Stimulated activated CD8-positive, alpha-beta memory T cell treated with anti-CD3 and anti-CD28 coated beads, Interleukin-4, amount 100 ng/mL, for 48 hours (primary cell): ENCODE measurements at regions not wholly inside any gene's neighbourhood (a gene's known extent, or its start where the extent isn't known, plus 50 kb on each side); places are given as distances from the start of the nearest gene placed in this dataset.

Experiments used
- DNase-seq: peaks from one replicate; pipeline ENCODE4 v3.0.0-alpha.2; 2020

- DNase-seq: no peak
Observed at GRCh38 chr9:87259543-87260518, 237.8 kb upstream of the DAPK1 start.

DNA sequence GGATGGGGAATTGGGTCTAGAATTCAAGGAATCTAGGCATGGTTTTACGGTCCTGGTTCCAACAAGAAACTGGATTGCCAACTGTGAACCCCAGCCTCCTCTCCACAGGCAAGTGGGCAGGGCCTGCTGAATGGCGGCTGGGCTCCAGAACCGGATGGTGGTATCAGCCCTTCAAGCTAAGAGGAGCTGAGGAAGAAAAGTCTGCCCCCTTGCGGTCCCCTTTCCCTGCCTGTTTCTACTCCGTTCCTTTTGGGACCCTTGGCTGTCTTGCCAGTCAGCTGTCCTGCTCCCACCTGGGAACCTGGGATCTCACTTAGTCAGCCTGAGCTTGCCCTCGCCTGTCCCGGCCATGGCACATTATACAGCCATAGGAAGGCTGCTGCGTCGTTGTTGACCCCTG is 234.4 kb upstream of the DAPK1 start:
- no peak for DNase-seq

DNA sequence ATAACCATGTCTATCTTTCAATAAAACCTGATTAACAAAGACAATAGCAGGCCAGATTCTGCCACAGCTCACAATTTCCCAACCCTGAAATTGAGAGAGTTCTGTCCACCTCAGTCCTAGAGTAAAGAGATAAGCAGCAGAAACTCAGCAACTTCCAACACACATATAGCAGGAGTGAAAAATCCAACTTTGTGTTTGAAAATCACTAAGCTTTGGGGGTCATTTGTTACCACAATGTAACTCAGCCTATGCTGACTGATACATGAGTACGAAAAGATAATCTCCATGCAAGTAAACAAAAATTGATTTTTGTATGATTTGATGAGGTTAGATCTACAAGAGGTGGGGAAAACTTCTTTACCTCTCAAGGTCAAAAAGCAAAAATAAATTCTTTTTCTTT is 231.0 kb upstream of the DAPK1 start:
- DNase-seq: no peak

GRCh38 chr9:87267251-87268070 is 230.2 kb upstream of the DAPK1 start:
- no peak for DNase-seq

DNA sequence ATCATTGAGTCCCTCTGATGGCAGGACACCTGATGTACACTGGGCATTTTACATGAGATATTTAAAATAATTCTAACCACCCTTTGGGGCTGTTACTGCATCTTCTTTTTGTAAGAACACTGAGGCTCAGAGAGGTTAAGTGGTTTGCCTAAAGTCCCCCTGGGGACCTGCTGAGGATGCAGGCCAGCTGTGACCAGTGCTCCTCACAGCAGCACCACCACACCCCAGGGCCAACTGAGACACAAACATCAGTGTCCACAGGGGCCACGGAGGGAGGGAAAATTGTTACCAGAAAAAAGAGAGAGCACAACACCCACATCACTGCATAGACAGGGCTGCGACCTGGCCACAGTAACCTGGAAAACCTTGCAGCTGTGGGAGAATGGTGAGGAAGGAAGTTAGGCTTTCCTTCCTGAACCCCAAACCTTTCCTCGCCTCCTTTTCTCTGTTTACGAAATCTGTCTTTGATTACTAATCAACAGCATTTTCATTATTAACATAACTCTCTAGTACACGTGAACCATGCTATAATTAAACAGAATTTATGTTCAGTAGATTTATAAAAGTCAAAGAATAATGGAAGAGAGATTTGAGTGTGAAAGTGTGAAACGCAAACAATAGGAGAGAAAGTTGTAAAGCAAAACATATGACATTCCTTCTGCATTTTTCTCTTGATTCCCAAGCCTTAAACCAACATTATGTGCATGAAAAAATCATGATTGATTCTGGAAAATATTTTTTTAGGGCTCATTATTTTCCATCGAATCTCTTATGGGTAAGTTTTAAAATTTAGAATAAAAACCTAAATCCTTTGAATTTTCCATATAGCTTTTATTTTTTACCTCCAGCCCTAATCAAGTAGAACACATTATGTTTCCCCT is 228.1 kb upstream of the DAPK1 start:
- DNase-seq: no peak

DNA sequence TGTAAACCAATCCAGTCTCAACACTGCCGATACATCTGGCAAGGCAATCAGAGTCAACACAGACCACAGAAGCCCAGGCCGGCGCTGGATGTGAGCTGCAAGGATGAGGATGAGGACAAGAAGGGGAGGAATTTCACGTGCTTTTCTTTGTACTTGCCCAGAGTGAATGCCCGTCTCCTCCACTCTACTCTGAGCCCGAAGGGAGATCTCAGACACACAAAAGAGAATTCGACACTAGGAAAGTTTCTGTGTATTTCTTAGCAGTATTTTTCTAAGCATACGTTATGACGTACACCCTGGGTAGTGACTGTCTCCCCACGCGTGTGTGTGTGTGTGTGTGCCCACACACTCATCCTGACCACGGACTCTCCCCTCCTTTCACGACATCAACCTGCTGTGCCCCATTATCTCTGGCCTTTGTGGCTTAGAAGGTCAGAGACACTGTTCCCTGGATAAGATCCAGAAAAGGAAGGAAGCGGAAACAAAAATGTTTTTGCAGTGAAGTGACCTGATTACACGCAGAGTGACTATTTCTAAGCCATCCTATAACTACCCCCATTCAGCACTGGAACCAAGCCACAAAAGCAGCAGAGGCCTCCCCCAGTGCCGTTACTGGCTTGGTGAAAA is 227.3 kb upstream of the DAPK1 start:
- DNase-seq: no peak

- DNase-seq: no peak
Observed at GRCh38 chr9:87270848-87271234, 226.8 kb upstream of the DAPK1 start.

DNA sequence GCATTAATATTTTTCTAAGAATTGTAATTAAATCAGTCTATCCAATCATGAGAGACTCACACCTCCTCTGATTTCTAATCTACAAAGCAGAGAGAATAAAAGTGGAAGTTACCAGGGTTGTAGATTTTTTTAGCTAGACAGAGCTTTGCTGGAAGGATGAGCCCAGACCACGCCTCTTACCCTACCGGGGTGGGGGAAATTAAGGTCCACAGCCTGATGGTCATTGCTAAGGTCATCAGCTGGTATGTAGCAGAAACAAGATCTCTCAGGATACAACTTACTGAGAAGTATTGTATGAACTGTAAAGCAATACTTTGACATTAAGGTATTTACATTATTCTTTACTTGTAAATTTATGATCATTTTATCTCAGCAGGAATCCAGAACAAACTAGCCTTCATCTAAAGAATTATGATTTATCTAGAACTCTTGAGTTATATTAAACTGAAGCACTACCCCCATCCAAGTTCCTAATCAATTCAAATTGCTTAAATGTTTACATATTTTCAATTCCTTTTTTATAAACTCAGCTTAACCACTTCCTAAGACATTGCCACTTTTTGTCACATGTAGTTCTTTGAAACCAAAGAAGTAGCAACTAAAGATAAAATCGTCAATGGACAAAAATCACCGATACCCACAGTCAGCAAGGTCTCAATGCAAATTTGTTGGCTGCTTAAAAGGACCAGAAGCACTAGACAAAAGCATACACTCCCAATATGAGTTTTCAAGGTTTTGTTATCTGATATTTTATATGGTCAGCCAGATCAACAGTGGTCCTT is 225.8 kb upstream of the DAPK1 start:
- DNase-seq: no peak

DNA sequence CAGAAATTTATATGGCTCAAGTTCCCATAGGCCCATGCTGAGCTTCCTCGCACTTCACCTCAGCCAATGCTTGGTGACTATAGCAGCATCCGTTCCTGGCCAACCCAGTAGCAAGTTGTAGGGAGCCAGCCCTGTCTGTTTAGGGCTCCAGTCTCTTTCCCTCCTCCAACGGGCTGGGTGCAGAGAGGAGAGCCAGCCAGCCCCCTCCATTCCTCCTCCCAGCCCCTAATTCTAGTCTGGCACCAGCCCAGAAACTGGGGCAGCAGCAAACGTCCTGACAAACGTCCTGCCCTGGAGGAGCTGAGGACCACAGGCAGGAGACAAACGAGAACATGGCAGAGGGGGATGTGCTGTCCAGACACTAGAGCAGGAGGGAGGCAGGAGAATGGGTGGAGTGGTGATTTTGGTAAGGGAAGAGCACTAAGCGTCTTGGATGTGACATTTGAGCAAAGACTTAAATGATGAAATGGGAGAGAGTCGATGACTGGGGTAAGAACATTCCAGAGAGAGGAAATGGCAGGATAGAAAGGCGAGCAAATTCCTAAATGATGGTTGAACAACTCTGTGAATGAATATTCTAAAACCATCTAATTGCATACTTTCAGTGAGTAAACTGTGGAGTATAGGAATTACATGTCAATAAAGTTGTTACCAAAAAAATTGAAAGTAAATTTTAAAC is 222.5 kb upstream of the DAPK1 start:
- no peak for DNase-seq

DNA sequence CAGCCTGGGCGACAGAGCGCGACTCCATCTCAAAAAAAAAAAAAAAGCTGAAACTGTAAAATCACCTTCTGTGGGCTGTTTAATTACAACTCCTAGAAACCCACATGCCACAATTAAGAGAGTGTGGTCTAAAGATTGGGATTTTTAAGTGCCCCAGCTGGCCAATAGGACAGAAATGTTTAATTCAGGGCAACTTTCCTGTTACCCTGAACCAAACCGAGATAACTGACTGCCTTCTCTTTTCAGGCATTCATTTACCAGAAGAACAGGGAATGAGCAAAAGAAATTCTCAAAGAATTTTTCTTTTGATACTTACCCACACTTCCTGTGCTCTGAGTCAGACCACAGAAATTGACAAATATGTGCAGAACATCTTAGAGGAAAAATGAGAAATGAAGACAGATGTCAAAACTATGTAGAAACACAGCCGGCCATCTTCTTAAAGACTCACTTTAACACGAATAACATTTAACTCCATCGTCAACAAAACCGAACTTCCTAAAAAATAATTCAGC is 221.3 kb upstream of the DAPK1 start:
- DNase-seq: no peak

DNA sequence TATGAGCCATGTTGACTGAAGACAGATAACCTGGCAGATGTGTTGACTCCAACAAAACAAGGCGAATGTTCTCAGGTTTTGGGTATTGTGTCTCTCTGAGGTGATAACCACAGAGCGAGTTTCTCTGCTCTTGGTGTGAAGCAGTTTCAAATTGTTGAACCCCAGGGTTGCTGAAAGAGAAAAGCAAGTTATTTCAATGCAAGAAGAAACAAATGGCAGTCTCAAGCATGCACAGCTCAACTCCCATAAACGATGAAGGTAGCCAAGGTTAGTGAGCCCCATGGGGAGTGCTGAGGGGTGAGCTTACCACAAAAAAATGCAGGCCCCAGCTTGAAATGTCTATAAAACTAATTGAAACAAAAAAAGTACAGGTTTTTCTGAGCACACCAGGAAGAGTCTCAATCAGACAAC is 220.8 kb upstream of the DAPK1 start:
- DNase-seq: no peak

DNA sequence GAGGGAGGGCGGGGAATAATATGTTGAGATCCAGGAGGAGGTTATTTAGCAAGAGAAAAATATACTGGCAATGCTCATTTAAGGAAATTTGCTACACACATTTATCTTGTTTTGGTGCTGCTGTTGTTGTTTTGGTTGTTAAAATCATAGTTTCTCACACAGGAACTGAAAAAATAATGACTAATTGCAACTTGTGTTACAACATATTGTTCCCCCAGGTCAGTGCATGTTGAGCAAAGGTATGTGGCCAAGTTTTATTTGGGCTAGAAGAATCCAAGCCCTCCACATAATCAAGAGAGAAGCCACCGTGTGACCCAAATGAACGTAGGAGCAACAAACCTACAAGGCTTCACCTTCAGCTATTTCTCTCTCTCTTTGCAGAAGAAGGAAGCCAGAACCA is 220.3 kb upstream of the DAPK1 start:
- no peak for DNase-seq

DNA sequence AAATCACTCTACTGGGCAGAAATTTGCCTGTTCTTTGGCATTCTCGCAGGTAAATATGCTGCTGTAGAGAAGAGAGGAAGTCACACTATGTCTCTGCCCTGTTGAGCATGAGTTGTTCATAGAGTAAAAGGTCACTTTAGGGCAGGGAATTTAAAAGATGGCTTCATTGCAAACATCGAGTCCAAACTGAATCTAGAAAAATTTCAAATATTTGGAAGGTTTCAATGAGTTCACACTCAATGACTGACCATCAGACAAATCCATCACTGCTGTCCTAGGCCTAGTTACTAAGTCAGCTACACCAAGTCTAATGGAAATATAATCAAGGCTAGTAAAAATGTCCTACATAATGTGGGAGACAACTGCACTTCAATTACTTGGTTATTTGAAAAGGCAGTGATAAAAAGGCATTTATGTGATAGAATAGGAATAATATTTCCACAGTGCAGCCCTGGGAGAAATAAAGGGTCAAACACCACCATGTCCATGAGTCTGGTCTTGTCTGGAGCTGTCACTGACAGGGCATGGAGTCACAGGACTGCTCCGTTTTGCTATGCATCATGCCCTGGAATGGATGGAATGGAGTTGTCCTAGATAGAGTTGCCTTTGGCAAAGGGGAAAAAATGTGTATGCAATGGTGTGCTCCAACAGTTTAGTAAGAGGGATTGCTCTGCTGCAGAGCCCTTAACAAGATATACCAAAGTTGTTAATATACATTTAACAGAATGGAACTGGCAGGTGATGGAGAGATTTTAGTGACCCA is 218.5 kb upstream of the DAPK1 start:
- DNase-seq: no peak

DNA sequence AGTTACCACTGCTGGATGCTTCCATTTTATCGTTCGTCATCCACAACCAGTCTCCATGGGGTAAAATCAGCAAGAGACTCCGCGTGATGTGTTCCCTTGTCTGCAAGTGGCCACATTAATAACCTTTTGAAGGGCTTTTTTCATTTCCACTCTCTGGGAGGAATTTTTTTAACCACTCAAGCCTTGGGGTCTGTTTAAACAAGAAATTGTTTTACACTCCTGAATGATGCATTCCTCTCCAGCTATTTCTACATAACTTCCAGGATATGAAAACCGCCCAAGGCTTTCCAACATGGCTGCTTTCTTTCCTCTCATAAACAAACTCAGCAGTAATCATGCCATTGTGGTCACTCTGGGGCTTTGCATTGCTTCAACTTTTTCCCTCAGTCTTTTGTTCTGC is 217.2 kb upstream of the DAPK1 start:
- DNase-seq: no peak

DNA sequence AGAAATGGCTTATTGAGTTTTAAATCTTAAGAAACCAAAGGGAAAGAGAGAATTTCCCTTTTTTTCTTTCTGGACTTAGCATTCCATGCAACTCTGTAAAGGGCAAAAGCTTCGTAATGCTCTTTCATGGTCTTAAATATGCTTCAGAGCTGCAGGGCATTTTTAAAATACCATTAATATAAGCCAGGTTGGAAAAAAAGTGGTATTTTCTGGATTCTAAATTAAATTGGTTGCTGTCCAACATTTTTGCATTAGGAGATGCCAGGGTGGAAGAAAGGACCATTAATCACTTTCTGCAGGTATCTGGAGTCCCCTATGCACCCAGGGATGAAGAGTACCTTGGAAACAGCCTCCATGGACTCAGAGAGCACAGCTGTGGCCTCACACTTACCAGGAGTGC is 215.1 kb upstream of the DAPK1 start:
- no peak for DNase-seq

DNA sequence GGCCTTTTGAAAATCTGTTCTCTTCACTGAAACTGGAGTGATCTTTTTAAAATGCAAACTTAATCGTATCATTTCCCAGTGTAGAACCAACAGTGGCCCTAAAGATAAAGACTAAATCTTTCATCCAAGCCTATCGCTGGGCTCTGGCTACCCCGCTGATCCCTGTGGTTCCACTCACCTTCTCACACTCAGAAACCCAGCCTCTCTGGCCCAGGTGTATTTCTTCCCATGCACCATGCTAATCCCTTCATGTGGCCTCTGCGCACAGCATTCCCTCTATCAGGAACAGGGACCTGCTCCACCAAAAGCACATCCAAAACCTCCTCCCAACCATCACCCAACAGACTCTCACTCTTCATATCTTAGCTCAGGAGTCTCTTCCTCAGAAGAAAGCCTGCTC is 214.1 kb upstream of the DAPK1 start:
- DNase-seq: no peak

DNA sequence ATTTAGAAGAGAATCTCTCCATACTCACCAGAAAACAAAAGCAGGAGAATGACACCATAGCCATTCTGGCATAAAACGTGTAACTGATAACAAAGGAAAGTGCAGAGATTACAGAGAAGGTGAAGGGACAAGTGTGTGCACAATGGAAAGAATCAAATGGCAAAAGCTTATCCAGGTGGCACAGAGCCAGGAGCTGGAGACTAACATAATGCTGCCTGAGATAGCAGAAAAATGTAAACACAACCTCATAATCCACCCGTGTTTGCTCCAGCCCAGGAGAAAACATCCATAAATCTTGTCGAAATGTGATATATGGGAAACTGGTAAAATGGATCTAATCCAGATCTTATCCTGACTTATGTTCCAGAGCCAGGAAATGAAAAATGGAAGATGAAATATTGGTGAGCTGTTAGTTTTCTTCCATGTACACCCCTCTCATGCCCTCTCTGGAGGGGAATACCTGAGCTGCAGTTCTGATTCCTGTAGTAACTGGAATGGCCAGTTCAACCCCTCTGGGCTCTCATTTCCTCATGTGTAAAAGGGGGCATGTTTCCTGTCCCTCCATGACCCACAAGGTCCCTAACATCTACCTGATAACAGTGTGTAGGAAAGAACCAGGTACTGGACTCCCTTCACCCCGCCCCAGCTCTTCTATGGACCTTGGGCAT is 212.3 kb upstream of the DAPK1 start:
- no peak for DNase-seq

- no peak for DNase-seq
Observed at GRCh38 chr9:87286506-87286905, 211.2 kb upstream of the DAPK1 start.

DNA sequence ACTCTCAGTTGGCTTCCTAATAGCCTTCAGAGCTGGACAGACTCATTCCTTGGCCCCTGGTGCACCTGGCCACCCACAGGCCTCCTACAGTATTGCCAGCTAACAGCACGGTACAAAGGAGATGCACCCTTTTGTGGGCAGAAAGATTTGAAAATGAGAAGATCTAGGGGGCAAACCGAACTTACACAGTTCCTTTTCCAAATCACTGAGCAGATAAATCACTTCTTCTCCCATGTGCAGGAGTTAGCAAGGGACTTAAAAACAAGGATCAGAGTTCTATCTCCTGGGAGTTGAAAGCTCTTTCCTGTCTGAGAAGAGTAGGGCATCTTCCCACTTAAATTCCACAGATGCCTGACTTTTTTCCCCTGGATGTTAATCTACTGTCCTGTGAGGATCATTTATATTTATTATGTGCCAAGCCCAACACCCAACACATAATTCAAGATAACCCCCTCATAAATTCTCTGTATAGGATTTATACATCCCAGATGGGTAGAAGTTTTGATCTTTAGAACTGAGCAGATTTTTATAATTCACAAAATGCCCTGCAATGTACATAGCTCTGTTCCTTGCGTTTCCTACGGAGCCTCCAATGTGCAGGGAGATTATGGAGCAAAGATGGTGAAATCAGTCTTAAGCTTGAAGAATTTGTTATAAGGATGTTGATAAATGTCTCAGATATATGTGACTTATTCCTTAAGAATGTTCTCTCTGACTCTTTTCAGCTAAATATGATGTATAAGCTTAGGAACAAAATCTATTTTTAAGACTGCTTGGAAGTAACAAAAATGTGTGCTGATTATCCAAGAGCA is 207.2 kb upstream of the DAPK1 start:
- no peak for DNase-seq
